GM18505 (cell line): ENCODE measurements at regions not wholly inside any gene's neighbourhood (a gene's known extent, or its start where the extent isn't known, plus 50 kb on each side); places are given as distances from the start of the nearest gene placed in this dataset.

Source experiments
- ATAC-seq: cut with Tn5 transposase; IDR thresholded peaks from one replicate; pipeline ENCODE4 v1.9.1; 2021; ENCODE audit not compliant: unreplicated experiment
- POLR2A ChIP-seq: IDR thresholded peaks from 4 replicates; pipeline ENCODE4 v1.6.1; 2011; ENCODE audit warnings: borderline replicate concordance; ENCODE audit not compliant: insufficient read depth, insufficient read length; ENCODE audit errors: extremely low read depth

DNA sequence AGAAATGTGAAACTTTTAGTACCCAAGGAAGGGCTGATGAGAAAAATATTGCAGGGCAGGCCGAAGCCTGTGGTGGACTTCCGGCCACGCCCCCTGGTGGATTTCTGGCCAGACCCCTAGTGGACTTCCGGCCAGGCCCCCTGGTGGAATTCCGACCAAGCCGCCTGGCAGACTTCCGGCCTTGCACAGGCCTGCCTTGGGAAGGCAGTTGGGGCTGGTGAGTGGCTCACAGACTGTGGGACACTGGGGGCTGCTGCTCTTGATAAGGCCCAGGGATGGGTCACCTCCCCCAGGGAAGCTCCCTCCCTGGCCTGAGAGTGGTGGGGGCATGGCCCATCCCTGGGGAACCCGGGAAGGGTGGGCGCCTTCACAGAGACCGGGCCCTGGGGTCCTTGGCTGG is 116.4 kb upstream of the MKI67 start:
- no peak for TF ChIP-seq POLR2A
- ATAC-seq, result no peak

DNA sequence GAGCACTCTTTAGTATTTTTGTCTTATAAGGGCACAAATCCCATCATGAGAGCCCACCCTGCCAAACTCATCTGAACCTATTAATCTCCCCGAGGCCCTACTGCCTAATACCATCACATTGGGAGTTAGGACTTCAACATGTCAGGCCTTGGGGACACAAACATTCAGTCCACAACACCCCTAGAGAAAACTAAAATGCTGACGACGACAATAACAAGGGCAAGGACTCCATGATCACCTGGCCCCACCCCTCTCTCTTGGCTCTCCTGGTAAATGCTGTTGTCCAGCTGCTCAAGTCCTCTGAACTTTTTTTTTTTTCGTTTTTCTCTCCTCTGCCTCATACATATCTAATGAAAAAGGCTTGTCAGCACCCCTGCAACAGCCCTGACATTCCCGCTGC is 118.8 kb upstream of the MKI67 start:
- no peak for TF ChIP-seq POLR2A
- ATAC-seq, result no peak

DNA sequence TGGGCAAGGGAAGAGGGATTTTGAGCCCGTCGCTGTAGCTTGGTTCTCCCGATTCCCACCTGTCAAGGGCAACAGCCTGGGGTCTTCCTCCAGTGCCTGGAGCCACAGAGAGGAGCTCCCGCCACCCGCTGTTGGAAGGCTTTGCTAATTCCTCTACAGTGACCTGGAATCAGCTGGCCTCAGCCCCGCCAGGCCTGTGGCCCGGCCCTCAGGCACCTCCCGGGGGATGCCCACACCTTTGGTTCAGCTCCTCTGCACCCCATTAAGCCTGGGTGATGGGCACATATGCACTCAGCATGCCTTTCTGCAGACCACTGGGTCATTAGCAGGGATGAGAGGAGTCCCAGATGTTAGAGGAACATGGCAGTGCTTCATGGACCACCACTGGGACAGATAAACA is 121.4 kb upstream of the MKI67 start:
- ATAC-seq, result no peak
- no peak for TF ChIP-seq POLR2A

DNA sequence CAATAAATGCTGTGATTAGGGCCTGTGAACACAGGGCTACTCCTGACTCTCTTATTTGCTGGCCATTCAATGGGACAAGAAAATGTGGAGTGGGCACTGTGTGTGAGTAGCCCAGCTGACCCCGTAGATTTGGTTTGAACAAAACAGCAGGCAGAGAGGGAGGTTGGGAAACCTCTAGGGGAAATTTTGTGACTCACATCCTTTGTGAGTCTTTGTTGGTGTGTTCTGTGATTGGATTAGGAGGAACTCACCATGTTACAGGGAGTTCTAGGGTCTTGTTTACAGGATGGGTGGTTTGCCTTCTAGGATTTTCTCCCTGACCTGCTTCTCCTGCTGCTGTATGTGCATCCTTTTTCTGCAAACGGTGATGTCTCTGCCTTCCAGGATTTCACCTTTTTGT is 128.3 kb upstream of the MKI67 start:
- TF ChIP-seq POLR2A, result no peak
- ATAC-seq, result no peak

DNA sequence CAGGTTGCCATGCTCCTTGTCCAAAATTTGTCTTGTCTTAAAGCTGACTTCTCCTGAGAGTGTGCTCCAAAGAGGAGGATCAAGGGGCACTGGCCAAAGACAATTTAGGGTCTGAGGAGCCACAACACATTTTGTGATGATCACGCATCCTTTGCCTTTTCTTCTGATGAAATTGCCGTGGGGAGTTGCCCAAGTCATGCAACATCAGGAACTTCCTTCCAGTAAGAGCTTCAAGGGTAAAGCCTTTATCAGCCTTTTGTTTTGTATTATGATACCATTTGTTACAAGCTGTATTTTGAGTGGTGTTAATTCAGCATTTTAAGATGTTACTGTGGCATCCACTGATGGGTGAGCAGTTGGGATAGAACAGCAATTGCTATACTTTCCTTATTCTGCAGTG is 131.2 kb upstream of the MKI67 start:
- TF ChIP-seq POLR2A, result no peak
- no peak for ATAC-seq

DNA sequence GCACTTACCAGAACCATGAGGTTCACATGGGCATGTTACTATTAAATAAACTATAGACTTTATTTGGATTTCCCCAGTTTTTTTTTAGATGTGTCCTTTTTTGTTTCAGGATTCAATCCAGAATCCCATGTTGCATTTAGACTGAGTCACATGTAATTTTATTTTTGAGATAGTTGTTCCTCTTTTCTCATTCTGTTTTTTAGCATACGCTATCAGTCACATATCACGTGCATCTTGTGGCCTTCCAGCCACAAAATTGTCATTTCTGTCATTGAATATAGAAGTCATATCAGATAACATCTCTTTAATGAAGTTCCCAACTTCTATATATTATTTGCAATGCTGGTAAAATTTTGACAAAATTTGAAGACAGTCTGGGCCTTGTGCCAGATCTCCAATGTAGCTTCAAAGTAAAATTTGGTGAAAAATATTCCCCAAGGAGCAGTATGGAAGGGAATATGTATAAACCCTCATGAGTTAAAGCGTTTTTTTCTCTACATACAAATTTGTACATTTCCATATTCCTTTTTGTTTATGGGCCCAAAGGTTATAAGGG is 132.3 kb upstream of the MKI67 start:
- no peak for TF ChIP-seq POLR2A
- no peak for ATAC-seq

DNA sequence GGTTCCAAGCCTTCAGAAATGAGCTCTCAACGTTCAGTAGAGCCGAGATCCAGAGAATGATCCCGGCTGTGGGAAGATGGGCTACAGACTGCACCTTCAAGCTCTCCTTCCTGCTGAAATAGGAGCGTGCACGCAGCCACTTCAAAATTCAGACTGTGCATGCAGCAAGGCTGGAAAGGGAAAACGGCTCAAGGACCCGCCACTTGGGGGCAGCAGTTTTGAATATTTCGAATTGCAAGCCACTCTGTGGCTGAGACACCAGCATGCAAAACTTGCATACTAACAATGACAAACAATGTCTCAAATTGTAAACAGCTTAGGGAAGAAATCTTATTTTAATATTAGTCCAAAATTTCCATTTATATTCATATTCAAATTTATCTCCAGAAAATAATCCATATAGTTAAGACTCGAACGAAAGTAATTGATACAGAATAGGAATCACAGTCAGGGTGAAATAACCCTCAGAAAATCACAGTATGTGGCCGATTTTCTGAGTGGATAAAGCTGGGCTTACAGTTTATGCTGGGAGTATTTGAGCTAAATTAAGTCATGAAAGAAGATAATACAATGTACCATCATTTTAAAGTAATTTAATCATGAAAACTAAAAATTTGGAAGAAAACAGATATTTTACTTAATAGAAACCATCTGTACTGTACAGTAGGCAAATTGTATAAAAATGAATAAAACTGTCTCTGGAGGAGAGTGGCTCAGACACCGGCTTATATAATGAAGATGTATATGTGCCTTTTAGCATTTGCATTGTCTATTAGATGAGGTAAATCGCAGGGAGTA is 137.9 kb upstream of the MKI67 start:
- no peak for ATAC-seq
- no peak for TF ChIP-seq POLR2A

DNA sequence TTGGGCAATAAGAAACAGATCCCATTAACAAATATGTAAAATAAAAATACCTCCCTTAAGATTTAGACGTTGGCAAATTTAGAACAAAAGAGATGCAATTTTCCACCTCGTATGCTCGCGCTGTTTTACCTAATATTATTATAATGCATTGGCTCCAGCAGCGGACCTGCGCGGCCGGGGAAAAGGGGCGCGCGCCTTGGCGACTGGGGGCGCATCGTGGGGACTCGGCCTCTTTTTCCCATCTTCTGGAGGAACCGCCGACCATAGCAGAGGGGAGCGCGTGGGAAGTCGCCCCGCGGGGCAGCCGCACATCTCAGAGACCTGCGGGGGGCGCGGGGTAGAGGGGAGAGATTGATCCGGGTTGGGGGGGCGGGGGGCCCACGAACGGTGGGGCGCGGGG is 139.4 kb upstream of the MKI67 start:
- TF ChIP-seq POLR2A, result no peak
- no peak for ATAC-seq

DNA sequence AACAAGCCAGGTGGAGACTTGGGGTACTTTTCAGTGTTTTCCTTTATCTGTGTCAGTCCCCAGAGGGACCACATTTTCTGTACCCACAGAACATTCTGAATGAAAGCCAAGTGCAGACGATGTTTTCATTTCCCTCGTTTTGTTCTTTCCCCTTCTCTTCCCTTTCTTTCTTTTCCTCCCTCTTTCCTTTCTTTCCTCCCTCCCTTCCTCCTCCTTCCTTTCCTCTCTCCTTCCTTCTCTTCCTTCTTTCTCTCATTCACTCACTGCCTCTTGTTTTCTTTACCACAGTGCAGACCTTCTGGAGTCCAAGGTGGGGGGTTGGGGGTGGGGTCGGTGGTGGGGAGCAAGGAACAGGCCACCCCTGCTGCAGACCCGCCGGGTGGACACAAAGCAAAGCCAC is 141.4 kb upstream of the MKI67 start:
- TF ChIP-seq POLR2A, result no peak
- no peak for ATAC-seq

DNA sequence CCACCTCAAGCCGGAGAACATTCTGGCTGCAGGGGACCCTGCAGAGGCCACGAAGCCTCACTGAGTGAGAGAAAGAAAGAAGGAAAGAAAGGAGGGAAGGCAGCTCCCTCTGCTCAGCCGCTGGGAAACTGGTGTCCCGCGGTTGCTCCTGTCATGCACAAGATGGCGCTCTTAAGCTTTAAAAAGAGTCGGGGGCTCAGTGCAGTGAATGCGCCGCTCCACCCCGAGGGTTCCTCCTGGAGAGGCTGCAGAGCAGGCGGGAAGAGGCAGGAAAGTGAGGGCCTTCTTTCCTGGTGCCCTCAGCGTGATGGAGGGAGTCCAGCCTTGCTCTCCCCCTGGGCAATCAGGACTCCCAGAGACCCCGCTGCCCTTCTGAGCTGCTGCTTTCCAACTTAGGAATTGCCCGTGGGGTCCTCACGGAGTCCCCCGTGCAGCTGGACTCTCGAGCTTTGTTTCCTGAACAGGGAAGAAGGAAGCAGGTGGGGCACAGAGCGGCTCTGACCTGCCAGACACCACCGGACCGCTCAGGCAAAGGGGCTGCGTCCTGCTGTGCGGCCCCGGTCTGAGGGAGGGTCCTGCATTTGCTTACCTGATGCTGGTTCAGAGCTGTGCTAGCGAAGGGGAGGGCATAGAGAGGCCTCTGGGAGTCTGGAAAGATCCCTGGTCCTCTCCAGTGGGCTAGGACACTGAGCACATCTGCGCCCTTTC is 141.9 kb upstream of the MKI67 start:
- no peak for TF ChIP-seq POLR2A
- no peak for ATAC-seq

DNA sequence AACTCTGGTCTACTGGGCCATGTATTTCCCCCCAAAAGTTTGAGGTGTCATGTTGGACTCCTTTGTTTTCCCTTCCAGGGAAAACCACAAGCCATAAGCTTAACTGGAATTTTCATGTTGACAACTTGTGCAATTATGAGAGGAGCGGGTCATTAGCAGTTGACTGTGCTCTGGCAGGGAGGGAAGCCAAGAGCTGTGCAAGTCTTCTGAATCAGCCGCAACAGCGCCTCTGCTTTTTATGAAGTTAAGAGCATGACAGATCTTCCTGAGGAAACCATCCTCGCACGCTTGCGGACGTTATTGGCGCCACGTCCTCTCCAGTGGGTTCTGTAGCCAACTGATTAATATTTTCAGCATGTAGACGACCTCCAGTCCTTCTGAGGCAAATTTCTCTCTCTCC is 148.7 kb upstream of the MKI67 start:
- ATAC-seq, result no peak
- no peak for TF ChIP-seq POLR2A

DNA sequence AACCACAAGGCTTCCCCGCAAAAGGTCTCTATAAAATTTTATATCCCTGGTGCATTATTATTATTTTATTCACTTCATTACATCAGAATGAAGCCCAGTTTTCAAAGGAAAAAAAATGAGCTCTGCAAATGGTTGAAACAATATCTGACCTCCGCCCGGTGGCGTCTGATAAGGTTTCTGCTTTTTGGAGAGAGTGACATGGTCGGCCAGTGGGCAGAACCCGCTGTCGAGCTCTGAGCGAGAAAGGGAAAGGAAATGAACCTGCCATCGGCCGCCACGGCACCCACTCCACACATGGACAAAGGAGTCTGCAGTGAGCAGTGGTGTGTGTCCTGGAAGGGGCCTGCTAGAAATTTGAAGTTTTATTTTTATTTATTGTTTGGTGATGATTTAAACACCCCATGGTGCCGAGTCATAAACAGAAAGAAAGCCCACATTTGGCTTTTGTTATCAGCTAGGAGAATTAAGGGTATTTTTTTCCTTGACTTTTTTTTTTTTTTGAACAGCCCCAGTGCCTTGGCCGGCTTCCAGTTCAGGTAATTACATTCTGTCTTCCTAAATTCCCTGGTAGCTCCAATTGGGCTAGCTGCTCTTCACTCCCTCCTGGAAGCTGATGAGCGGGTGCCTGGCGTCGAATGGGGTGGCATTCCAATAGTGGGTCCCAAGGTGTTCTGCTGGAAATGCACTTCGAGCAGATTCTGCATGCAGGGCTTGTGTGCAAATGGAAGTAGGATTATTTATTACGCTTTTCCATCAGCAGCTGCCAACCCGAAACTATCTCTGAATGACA is 149.4 kb upstream of the MKI67 start:
- ATAC-seq, result no peak
- TF ChIP-seq POLR2A, result no peak

DNA sequence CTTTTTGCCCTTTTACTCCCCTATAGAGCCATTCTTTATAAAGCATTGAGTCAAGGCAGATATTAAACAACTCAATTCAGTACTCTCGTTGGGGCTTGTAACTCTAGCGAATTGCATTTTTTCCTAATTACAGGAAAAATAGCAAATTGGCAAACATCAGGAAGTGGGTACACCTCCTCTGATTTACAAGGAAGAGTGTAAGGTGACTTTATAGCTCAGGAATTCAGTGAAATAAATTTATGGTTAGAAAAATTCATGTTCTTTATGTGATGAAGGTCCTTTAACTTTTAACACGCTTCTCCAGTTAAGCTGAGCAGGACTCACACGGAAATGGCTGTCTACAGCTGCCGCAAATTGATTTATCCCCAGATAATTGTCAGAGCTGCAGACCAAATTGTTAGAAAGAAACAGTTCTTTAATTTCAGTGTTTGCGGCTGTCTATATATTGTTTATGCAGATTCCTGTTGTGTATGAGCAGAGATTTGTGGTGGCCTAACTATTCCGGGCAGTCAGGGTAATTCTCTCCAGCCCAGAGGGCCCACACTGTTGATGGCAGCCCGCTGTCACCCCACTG is 151.1 kb upstream of the MKI67 start:
- ATAC-seq, result no peak
- no peak for TF ChIP-seq POLR2A
